ENCODE measurements at regions not wholly inside any gene's neighbourhood (a gene's known extent, or its start where the extent isn't known, plus 50 kb on each side); places are given as distances from the start of the nearest gene placed in this dataset.

GRCh38 chr2:67660015-67660602, 263.0 kb downstream of the ETAA1 start:
- DNase-seq (ENCODE audit: low read depth): no peak

GRCh38 chr2:67660871-67661270, 263.7 kb downstream of the ETAA1 start:
- no peak for DNase-seq (ENCODE audit: low read depth)

GRCh38 chr2:67662222-67662621, 265.1 kb downstream of the ETAA1 start:
- DNase-seq (ENCODE audit: low read depth): no peak

- no peak for DNase-seq (ENCODE audit: low read depth)
Measured at GRCh38 chr2:67663776-67664175, 266.6 kb downstream of the ETAA1 start.

GRCh38 chr2:67666386-67667053, 269.4 kb downstream of the ETAA1 start:
- DNase-seq (ENCODE audit: low read depth): no peak

- DNase-seq (ENCODE audit: low read depth): no peak
Measured at GRCh38 chr2:67667054-67667908, 270.1 kb downstream of the ETAA1 start.

- DNase-seq (ENCODE audit: low read depth): no peak
Measured at GRCh38 chr2:67668538-67668937, 271.4 kb downstream of the ETAA1 start.

GRCh38 chr2:67669168-67669567, 272.0 kb downstream of the ETAA1 start:
- DNase-seq (ENCODE audit: low read depth): no peak

- no peak for DNase-seq (ENCODE audit: low read depth)
Measured at GRCh38 chr2:67669766-67670165, 272.6 kb downstream of the ETAA1 start.

GRCh38 chr2:67670747-67671183, 273.6 kb downstream of the ETAA1 start:
- no peak for DNase-seq (ENCODE audit: low read depth)

- no peak for DNase-seq (ENCODE audit: low read depth)
Measured at GRCh38 chr2:67671464-67672450, 274.6 kb downstream of the ETAA1 start.

- DNase-seq (ENCODE audit: low read depth): no peak
Measured at GRCh38 chr2:67674668-67675067, 277.5 kb downstream of the ETAA1 start.

GRCh38 chr2:67684991-67685390, 287.9 kb downstream of the ETAA1 start:
- DNase-seq (ENCODE audit: low read depth): no peak

GRCh38 chr2:67686254-67686653, 289.1 kb downstream of the ETAA1 start:
- DNase-seq (ENCODE audit: low read depth): no peak

- DNase-seq (ENCODE audit: low read depth): no peak
Measured at GRCh38 chr2:67689186-67689585, 292.1 kb downstream of the ETAA1 start.

GRCh38 chr2:67689651-67690050, 292.5 kb downstream of the ETAA1 start:
- no peak for DNase-seq (ENCODE audit: low read depth)

GRCh38 chr2:67694445-67694844, 297.3 kb downstream of the ETAA1 start:
- DNase-seq (ENCODE audit: low read depth): no peak

- no peak for DNase-seq (ENCODE audit: low read depth)
Measured at GRCh38 chr2:67701011-67701410, 303.9 kb downstream of the ETAA1 start.

- no peak for DNase-seq (ENCODE audit: low read depth)
Measured at GRCh38 chr2:67702284-67702683, 305.2 kb downstream of the ETAA1 start.

GRCh38 chr2:67702937-67703336, 305.8 kb downstream of the ETAA1 start:
- no peak for DNase-seq (ENCODE audit: low read depth)

GRCh38 chr2:67706082-67706481, 308.9 kb downstream of the ETAA1 start:
- DNase-seq (ENCODE audit: low read depth): no peak

GRCh38 chr2:67707896-67708295, 310.8 kb downstream of the ETAA1 start:
- no peak for DNase-seq (ENCODE audit: low read depth)
